ENCODE measurements at regions not wholly inside any gene's neighbourhood (a gene's known extent, or its start where the extent isn't known, plus 50 kb on each side); places are given as distances from the start of the nearest gene placed in this dataset.

DNA sequence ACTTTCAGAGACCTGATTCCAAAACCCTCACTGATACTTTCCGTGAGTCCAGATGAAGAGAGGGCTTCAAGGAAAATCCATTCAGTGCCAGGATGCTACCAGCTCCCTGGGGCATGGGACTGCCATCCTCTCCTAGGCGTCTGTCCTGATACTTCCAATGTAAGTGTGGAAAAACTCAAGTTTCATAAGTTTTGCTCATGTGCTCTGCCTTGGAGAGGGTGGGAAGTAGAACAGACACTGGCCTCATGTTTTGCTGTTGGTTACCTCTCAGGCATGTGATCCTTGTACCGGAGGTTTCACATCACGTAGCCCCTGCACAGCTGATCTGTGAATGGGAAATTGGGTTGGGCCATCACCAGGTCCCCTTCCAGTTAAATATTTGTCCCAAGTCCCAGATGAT is 517.1 kb downstream of the RPS24 start:
- TF ChIP-seq, protein P1, sequence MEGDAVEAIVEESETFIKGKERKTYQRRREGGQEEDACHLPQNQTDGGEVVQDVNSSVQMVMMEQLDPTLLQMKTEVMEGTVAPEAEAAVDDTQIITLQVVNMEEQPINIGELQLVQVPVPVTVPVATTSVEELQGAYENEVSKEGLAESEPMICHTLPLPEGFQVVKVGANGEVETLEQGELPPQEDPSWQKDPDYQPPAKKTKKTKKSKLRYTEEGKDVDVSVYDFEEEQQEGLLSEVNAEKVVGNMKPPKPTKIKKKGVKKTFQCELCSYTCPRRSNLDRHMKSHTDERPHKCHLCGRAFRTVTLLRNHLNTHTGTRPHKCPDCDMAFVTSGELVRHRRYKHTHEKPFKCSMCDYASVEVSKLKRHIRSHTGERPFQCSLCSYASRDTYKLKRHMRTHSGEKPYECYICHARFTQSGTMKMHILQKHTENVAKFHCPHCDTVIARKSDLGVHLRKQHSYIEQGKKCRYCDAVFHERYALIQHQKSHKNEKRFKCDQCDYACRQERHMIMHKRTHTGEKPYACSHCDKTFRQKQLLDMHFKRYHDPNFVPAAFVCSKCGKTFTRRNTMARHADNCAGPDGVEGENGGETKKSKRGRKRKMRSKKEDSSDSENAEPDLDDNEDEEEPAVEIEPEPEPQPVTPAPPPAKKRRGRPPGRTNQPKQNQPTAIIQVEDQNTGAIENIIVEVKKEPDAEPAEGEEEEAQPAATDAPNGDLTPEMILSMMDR (IDR thresholded peaks at IDR 0.05), result no peak
- Histone ChIP-seq H3K4me3 (no peak overlapping the region), H3K36me3 (no peaks in the 10 kb centered on the region), H3K27ac (no peak overlapping the region), H3K4me1 (peaks cover 0 to 21% (median 13%) of the 10 kb centered on the region in 9 donors), H3K9me3 (peaks cover 0 to 6% (median 0%) of the 10 kb centered on the region in 11 donors), H3K27me3 (peaks cover 0 to 4% (median 0%) of the 10 kb centered on the region in 7 donors)
- intact Hi-C loops (cut with DNase I), result no loop called here
- ATAC-seq (no peak), DNase-seq (no peak)
- 93 to 97% methylated on average over 4 of the region's 4 CpGs for WGBS, 2 donors

DNA sequence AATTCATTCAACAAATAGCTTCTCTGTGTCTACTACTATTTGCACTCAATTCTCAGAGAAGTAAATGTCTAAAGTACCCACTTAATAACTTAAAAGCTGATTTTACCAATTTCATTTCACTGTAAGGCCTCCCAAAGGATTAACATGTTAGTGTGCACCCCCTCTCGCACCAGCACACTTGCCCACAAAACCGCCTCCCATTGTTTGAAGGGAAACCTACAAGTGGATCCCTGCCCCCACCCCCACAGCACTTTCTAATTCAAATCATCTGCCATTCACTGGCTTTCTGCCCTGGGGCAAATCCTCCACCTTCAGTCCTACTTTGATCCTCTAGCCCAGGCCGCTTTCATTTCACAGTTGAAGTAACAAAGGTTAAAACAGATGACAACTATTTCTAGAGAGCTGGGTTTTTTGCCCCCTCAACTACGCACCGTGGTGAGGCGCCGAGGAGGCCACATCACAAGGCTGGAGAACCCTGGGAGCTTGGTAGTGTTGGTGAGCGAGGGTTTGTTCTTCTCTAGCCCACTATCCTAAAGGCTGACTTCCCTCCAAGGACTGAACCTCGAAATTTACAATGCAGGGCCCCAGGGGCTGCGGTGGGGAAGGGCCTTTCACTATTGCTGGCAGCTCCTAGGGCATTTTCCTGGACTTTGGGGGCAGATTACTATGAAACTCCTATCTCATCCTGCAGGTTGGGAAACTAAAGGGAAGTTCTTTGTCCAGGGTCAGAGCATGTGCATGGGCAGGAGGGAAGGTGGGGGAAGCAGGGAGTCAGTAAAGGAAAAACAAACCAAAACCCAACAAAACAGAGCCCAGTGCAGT is 517.4 kb upstream of the ZMIZ1 start:
- Histone ChIP-seq H3K27me3 (peaks cover 0 to 4% (median 0%) of the 10 kb centered on the region in 7 donors), H3K27ac (peak overlapping the region in 6 of 10 donors; percentile 11 to 71 (median 54)), H3K4me3 (no peak overlapping the region), H3K36me3 (no peaks in the 10 kb centered on the region), H3K4me1 (peaks cover 0 to 21% (median 13%) of the 10 kb centered on the region in 9 donors), H3K9me3 (peaks cover 0 to 8% (median 0%) of the 10 kb centered on the region in 11 donors)
- TF ChIP-seq, protein P1 (IDR thresholded peaks at IDR 0.05), result no peak
- WGBS, 2 donors, result 92 to 93% methylated on average over 10 of the region's 10 CpGs
- ATAC-seq (no peak), DNase-seq (no peak)
- intact Hi-C loops (cut with DNase I), result no loop called here

DNA sequence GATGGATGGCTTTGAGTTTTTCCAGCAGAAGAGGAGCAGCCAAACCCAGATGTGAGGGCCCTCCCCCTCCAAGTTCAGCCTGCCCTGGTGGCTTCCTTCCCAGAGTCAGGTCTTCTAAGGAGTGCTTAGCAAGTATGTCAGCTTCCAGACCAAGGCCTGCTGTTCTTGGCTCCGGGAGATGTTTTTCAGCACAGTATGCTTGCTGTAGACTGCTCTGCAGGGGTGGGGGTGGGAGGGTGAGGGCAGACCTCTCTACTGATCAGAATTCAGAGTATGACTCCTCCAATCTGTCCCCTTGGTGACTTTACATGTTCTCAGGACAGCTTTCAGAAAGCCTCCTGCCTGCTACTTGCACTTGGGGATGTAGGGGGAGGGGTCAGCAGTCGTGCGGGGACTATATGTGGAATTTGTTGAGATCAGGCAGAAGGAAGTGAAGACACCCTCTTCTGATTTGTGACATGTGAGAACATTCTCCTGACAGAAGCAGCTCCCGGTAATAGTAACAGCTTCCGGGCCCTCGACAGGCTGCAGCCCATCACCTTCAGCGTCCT is 516.4 kb upstream of the ZMIZ1 start:
- ATAC-seq (peak; percentile 75 to 94 (median 88)), DNase-seq (peak; percentile 45 to 66)
- H3K36me3 ChIP-seq, result no peaks in the 10 kb centered on the region
- TF ChIP-seq, protein P1 (IDR thresholded peaks at IDR 0.05), result no peak
- WGBS, 2 donors, result 26 to 31% methylated on average over 7 of the region's 7 CpGs
- H3K4me3 ChIP-seq, result no peak overlapping the region
- H3K4me1 ChIP-seq, result peaks cover 0 to 21% (median 13%) of the 10 kb centered on the region in 9 donors
- H3K9me3 ChIP-seq, result peaks cover 0 to 8% (median 0%) of the 10 kb centered on the region in 11 donors
- H3K27ac ChIP-seq, result peak overlapping the region in 8 of 10 donors; percentile 11 to 77 (median 50)
- intact Hi-C loops (cut with DNase I), result no loop called here
- peaks cover 0 to 4% (median 0%) of the 10 kb centered on the region in 7 donors for H3K27me3 ChIP-seq

DNA sequence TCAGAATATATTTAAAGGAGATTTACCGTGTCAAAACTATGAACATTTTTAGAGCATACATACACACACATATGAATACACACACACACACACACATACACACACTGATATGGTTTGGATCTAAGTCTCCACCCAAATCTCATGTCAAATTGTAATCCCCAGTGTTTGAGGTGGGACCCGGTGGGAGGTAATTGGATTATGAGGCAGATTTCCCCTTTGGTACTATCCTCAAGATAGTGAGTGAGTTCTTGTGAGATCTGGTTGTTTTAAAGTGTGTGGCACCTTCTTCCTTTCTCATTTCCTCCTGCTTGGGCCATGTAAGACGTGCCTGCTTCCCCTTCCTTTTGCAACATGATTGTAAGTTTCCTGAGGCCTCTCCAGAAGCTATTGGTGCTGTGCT is 515.0 kb upstream of the ZMIZ1 start:
- Histone ChIP-seq H3K36me3 (no peaks in the 10 kb centered on the region), H3K27me3 (peaks cover 0 to 4% (median 0%) of the 10 kb centered on the region in 7 donors), H3K4me1 (peaks cover 0 to 21% (median 13%) of the 10 kb centered on the region in 9 donors), H3K27ac (no peak overlapping the region), H3K9me3 (peaks cover 0 to 8% (median 0%) of the 10 kb centered on the region in 11 donors), H3K4me3 (no peak overlapping the region)
- DNase-seq (no peak), ATAC-seq (no peak)
- WGBS, 2 donors, result 86 to 88% methylated on average over 3 of the region's 3 CpGs
- TF ChIP-seq, protein P1 (IDR thresholded peaks at IDR 0.05), result no peak
- intact Hi-C loops (cut with DNase I), result no loop called here
